ENCODE measurements at regions not wholly inside any gene's neighbourhood (a gene's known extent, or its start where the extent isn't known, plus 50 kb on each side); places are given as distances from the start of the nearest gene placed in this dataset.

- H3K36me3 ChIP-seq (ENCODE audit: control insufficient read depth in 2 of 4, insufficient read depth in 4 of 4, low read length in 3 of 4), result no peaks in the 10 kb centered on the region
- no peak overlapping the region for H3K9ac ChIP-seq (replicated peaks in 1 of 4; ENCODE audit: extremely low read depth in 1 of 4, low read depth in 3 of 4, low read length in 3 of 4)
- H3K79me2 ChIP-seq (ENCODE audit: control insufficient read depth in 1 of 2, insufficient read depth in 2 of 2, low read length in 2 of 2), result no peaks in the 10 kb centered on the region
- DNase-seq (ENCODE audit: low read depth in 1 of 2, low spot score in 2 of 2) (no peak), FAIRE-seq (no peak)
- WGBS, 2 experiments (ENCODE audit: extremely low coverage in 1 of 2, insufficient coverage in 1 of 2, insufficient read length in 1 of 2, insufficient replicate concordance in 2 of 2, low coverage in 1 of 2, low lambda C conversion rate in 2 of 2, missing lambda C conversion rate in 1 of 2), result 93% methylated on average over 3 of the region's 3 CpGs; no CpG with 5 or more reads in 1 of the 2 experiments
- H3K4me1 ChIP-seq (replicated peaks in 1 of 4; ENCODE audit: control insufficient read depth in 3 of 4, insufficient read depth in 4 of 4, low read length in 3 of 4), result no peaks in the 10 kb centered on the region
- CTCF ChIA-PET (ENCODE audit: partially characterized antibody), result interaction anchor here (0.7 to 4.2 kb wide), 3 partner anchors 13 to 211 kb away, joined by 3 to 17 read pairs (median 3); no protein-coding TSS in a partner anchor
- H2AK5ac ChIP-seq (ENCODE audit: low read depth, low read length), result no peak overlapping the region
- H3K4me3 ChIP-seq (ENCODE audit: extremely low read depth in 1 of 4, insufficient read depth in 2 of 4, low read depth in 3 of 4, low read length in 4 of 4), result no peak overlapping the region
- no peaks in the 10 kb centered on the region for H4K20me1 ChIP-seq (replicated peaks in 1 of 2; ENCODE audit: control insufficient read depth in 1 of 2, insufficient read depth in 2 of 2, low read length in 2 of 2)
- H3K14ac ChIP-seq (ENCODE audit: insufficient read length), result no peak overlapping the region
- no peaks in the 10 kb centered on the region for H3K27me3 ChIP-seq (replicated peaks in 1 of 4; ENCODE audit: control insufficient read depth in 3 of 4, extremely low read depth in 1 of 4, insufficient read depth in 3 of 4, low read length in 3 of 4)
- no peak overlapping the region for H2BK20ac ChIP-seq (ENCODE audit: low read length)
- H4K5ac ChIP-seq (ENCODE audit: insufficient read length, low read depth, low read length), result no peak overlapping the region
- H3K9me3 ChIP-seq (ENCODE audit: insufficient read depth in 2 of 2, low read depth in 1 of 2, low read length in 1 of 2), result no peaks in the 10 kb centered on the region
- H4K8ac ChIP-seq (ENCODE audit: extremely low read depth, insufficient read depth, low read length), result no peak overlapping the region
- H3K4me2 ChIP-seq (ENCODE audit: insufficient read depth in 1 of 2, low read depth in 2 of 2, low read length in 2 of 2), result no peak overlapping the region
- no peak overlapping the region for H2BK15ac ChIP-seq (ENCODE audit: low read length)
- H4K91ac ChIP-seq (replicated peaks; ENCODE audit: insufficient read length, low read length), result no peak overlapping the region
- no peak overlapping the region for H2AFZ ChIP-seq (ENCODE audit: low read length)
- no peak overlapping the region for H3K18ac ChIP-seq (ENCODE audit: extremely low read depth, low read length)
- H3K79me1 ChIP-seq (ENCODE audit: low read depth, low read length), result no peaks in the 10 kb centered on the region
- no peak overlapping the region for H3K56ac ChIP-seq (replicated peaks; ENCODE audit: insufficient read length, low read depth, low read length)
- no peak overlapping the region for H3K4ac ChIP-seq (replicated peaks; ENCODE audit: insufficient read length, low read depth, low read length)
- no peak overlapping the region for H2BK5ac ChIP-seq (ENCODE audit: low read depth, low read length)
- H3K23ac ChIP-seq (ENCODE audit: insufficient read length), result no peak overlapping the region
- POLR2A ChIA-PET (ENCODE audit: partially characterized antibody), result no interaction called here
- H2BK120ac ChIP-seq (replicated peaks; ENCODE audit: low read depth, low read length), result no peak overlapping the region
- no peaks in the 10 kb centered on the region for H3K23me2 ChIP-seq (ENCODE audit: low read depth, low read length)
- no peak overlapping the region for H2BK12ac ChIP-seq (ENCODE audit: low read depth, low read length)
- H3K27ac ChIP-seq (ENCODE audit: low read depth, low read length), result no peak overlapping the region
- TF ChIP-seq EP300 (IDR thresholded peaks at IDR 0.05; ENCODE audit: borderline replicate concordance in 1 of 2, low read depth in 2 of 2, low read length in 2 of 2), result no peak
- TF ChIP-seq HDAC6 (IDR thresholded peaks at IDR 0.05; ENCODE audit: low read depth, low read length), result no peak
- TF ChIP-seq KDM1A (IDR thresholded peaks at IDR 0.05; ENCODE audit: borderline replicate concordance, low read length), result no peak
- no peak for TF ChIP-seq ATF2 (IDR thresholded peaks at IDR 0.05; ENCODE audit: low read length)
- TF ChIP-seq ATF3 (IDR thresholded peaks at IDR 0.05; ENCODE audit: insufficient read depth, low read depth, low read length), result no peak
- no peak for TF ChIP-seq RNF2 (IDR thresholded peaks at IDR 0.05; ENCODE audit: borderline replicate concordance, low read depth, low read length, missing control alignments, poor library complexity, severe bottlenecking)
- no peak for TF ChIP-seq NRF1 (IDR thresholded peaks at IDR 0.05; ENCODE audit: low read depth, low read length)
- TF ChIP-seq TAF7 (optimal IDR thresholded peaks at IDR 0.05; ENCODE audit: borderline replicate concordance, low read depth, low read length), result no peak
Observed at GRCh38 chr10:83994325-83994724, 145.0 kb upstream of the GHITM start.
